ENCODE measurements at regions not wholly inside any gene's neighbourhood (a gene's known extent, or its start where the extent isn't known, plus 50 kb on each side); places are given as distances from the start of the nearest gene placed in this dataset.

DNA sequence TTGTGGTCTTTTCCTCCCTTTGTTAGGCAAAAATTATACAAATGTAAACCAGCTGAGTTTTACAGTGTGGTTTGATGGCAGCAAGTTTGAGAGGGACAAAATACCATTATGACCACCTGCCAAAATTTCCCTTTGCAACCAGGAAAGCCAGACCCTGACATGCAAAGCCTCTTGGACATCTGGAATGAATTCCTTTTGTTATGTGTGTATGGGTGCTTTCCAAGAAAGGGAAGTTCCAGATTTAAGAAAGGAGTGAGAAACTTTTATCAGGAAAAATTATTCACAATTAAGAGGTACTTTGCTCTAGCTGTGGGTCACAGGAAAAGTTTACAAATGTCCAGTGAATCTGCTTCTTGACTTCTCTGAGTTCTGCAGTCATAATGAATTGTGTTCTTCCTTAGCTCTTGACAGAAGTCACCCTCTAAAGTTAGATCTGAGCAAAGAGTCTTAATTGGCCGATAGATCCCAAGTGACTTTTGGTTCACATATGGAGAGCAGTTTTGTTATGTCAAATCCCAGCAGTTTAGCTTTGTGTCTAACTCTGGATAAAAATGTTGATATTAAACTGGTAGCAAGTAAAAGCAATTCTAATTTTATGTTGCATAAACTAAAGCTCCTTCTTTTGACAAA, 295.9 kb upstream of the ZNF608 start:
- DNase-seq (ENCODE audit: low spot score) (no peak), FAIRE-seq (no peak)

DNA sequence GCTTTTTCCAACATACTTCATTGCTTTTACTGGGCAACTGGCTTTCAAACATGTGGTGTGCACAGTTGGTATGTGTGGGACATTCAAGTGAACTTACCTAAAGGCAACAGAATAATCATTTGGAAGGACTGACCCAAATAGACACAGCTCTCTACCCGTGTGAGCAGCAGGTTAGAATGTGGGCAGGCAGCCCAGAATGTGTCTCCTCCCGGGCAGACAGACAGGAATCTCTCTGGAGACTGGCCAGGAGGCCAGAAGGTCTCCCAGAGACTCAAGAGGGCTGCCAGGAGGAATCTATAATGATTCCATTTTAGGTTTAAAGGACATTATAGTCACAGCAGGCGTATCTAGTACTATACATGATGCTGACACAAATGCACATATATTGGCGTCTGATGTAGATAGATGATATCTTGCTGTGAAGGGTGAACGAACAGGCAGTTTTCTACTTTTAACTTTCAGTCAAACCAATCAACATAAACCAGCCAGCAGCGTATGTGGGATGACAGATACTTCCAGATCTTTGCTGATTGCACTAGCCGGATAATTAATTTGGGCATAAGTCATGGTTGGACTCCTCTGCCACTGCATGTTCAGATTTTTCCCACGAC, 297.4 kb upstream of the ZNF608 start:
- DNase-seq (ENCODE audit: low spot score) (peak; percentile 80), FAIRE-seq (peak; percentile 93)

GRCh38 chr5:125044491-125045282, 298.2 kb upstream of the ZNF608 start:
- peak; percentile 39 for FAIRE-seq
- peak; percentile 54 for DNase-seq (ENCODE audit: low spot score)

- FAIRE-seq (no peak), DNase-seq (ENCODE audit: low spot score) (no peak)
Observed at GRCh38 chr5:125045646-125046045, 299.2 kb upstream of the ZNF608 start.

DNA sequence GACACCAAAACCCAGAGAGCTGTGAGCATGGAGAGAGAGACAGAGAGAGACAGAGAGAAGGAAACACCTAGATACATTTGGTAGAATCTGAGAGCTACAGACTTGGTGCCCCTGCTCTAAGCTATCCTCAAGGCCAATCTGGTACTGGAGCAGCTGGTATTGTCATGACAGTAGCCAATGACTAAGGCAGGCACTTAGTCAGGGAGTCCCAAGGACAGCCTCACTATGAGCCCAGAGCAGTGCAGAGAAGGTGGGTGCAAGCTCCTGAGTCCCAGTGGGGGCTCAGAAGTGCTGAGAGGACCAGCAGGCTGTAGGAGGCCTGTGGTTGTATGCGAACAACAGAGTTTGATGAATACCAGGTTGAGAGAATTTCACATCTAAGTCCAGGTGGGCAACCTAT, 300.4 kb upstream of the ZNF608 start:
- no peak for DNase-seq (ENCODE audit: low spot score)

GRCh38 chr5:125047871-125048270, 301.4 kb upstream of the ZNF608 start:
- DNase-seq (ENCODE audit: low spot score) (no peak), FAIRE-seq (no peak)

More for the DNA sequence above, 300.4 kb upstream of the ZNF608 start:
- no peak for FAIRE-seq

GRCh38 chr5:125049721-125050702, 303.6 kb upstream of the ZNF608 start:
- no peak for DNase-seq (ENCODE audit: low spot score)
- FAIRE-seq: no peak

GRCh38 chr5:125050926-125051325, 304.5 kb upstream of the ZNF608 start:
- DNase-seq (ENCODE audit: low spot score): no peak
- no peak for FAIRE-seq

DNA sequence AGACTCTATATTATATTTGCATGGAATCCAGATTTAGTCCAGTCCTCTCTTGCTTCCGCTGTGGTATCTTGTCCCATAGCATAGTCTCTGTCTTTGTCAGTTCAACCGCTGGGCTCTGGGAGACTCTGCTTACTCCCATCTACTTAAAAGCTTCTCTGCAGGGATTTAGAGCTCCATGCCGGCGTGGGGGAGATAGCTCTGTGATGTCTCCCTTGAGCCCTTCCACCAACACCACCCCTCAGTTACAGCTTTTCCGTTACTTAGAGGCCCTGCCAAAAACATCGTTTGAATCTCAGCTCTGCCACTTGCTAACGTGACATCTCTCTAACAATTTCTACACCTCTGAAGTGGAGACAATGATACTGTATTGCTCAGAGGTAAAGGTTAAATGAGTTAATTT, 306.1 kb upstream of the ZNF608 start:
- no peak for DNase-seq (ENCODE audit: low spot score)
- FAIRE-seq: no peak

- DNase-seq (ENCODE audit: low spot score) (no peak), FAIRE-seq (no peak)
Observed at GRCh38 chr5:125053179-125053578, 306.7 kb upstream of the ZNF608 start.

DNA sequence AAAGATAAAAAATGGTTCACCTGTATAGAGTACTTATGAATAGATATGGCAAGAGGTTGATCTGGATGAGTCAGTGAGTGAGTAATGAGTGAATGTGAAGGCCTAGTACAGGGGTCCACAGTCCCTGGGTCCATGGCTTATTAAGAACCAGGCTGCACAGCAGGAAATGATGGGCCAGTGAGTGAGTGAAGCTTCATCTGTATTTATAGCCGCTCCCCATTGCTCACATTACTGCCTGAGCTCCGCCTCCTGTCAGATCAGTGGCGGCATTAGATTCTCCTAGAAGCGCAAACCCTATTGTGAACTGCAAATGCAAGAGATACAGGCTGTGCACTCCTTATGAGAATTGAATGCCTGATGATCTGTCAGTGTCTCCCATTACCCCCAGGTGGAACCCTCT, 307.7 kb upstream of the ZNF608 start:
- peak; percentile 30 for DNase-seq (ENCODE audit: low spot score)
- FAIRE-seq: no peak

GRCh38 chr5:125056671-125057485, 310.4 kb upstream of the ZNF608 start:
- DNase-seq (ENCODE audit: low spot score) (no peak), FAIRE-seq (no peak)

DNA sequence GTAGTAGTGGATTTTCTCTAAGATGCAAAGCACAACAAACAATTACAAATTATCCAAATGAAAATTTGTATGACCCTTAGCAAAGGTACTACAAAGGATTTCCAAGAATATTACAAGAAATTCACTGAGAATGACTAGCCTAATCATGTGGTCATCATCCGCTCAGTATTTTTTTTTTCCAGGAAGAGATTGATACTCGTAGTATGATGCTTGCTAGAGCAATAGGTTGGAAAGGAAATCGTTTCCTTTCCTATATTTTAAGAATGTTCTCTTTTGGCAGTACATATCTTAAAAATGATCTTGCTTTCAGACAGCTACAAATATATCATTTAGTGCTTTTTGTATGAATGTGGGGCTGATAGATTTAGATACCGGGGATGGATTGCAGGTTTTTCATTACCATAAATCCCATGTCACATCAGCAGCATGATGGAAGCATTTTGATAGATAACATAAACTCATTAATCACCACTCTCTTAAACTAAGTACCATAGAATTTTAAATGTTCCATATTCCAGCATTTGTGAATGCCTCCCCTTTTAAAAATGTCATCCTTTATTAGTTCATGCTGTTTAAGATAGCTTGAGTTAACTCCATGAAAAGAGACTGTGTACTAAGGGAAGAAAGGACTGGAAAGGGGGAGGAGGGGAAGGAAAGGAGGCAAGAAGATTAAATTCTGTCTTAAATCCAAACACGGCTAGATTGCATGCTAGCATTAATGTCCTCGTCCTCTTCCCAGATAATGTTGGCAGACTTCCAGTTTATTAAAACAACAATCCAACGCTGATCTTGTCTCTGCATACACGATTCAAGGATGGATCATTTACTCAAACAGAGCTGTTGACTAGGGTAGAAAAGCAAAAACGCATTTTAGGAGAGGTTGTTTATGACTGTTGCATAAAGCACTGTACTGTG, 311.7 kb upstream of the ZNF608 start:
- no peak for FAIRE-seq
- no peak for DNase-seq (ENCODE audit: low spot score)

GRCh38 chr5:125059255-125060002, 313.0 kb upstream of the ZNF608 start:
- DNase-seq (ENCODE audit: low spot score) (no peak), FAIRE-seq (no peak)

DNA sequence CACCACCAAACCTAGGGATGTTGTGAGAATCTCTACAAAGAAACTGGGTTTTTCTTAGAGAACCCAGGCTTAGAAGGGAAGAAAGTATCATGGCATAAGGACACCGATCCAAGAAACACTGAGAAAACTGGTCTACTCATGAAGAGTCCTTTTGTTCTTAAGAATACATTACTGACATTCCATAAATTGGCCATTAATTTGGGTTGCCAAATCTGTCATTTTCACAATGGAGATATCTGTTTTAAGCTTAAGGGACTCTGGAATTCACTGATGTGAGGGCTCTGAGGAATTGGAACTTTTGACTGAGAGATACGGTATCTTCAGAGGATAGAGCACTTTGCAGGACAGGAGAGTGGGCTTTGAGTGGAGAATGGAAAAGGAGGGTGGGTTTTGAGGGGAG, 315.3 kb upstream of the ZNF608 start:
- FAIRE-seq (no peak), DNase-seq (ENCODE audit: low spot score) (no peak)

DNA sequence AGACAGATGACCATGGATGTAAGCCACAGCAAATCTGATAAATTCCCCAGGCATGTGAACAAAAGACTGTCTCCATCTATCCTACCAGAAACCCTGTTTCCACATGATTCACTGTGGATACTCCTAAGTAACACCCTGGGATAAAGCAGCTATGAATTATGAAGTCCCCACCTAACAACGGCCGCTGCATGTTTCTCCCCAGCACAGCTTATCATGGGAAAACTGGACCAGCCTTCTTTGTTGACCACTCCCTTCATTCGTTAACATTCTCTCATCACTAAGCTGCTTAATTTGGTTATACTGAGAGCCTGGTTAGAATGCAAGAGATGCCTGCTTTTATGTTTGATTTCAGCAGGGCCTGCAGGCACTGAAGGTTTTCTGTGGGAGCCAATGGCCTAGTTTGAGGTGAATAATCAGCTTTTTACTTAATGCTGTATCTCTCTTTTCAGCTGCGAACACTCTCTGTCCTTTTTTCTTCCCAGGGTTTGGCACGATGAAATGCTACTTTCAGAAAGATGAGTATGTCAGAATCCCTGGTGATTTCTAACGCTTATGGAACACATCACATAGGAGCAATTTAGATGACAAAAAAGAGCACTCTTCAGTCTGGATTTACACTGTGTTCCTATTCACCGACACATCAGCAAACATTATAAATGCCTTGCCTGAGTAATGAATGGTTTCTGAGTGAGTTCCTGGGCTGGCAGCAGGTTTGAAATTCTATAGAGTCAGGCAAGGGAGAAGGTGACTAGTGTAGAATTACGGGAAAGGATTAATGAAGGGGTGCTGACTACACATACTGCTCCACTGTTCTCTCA, 318.4 kb upstream of the ZNF608 start:
- DNase-seq (ENCODE audit: low spot score): no peak
- FAIRE-seq: no peak

DNA sequence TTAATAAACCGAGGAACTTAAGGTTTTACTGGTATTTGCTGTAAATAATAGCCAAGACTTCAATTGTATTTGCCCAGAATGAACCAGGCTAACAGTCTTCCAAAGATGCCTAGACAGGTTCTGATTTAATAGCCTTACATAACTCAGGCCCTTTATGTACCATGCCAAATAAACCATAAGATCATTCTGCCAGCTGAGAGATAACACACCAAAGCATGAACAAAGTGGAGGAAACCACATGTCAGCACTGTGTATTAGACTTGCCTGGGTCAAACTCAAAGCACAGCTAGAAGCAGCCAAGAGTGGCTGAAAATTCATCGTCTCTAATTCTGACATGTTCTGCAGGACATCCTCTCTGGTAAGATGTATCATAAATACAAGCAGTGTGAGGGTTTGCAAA, 319.3 kb upstream of the ZNF608 start:
- FAIRE-seq (no peak), DNase-seq (ENCODE audit: low spot score) (no peak)

- no peak for FAIRE-seq
- no peak for DNase-seq (ENCODE audit: low spot score)
Observed at GRCh38 chr5:125070961-125071360, 324.5 kb upstream of the ZNF608 start.

All from RCC 7860 (cell line).